ENCODE measurements at regions not wholly inside any gene's neighbourhood (a gene's known extent, or its start where the extent isn't known, plus 50 kb on each side); places are given as distances from the start of the nearest gene placed in this dataset.

DNA sequence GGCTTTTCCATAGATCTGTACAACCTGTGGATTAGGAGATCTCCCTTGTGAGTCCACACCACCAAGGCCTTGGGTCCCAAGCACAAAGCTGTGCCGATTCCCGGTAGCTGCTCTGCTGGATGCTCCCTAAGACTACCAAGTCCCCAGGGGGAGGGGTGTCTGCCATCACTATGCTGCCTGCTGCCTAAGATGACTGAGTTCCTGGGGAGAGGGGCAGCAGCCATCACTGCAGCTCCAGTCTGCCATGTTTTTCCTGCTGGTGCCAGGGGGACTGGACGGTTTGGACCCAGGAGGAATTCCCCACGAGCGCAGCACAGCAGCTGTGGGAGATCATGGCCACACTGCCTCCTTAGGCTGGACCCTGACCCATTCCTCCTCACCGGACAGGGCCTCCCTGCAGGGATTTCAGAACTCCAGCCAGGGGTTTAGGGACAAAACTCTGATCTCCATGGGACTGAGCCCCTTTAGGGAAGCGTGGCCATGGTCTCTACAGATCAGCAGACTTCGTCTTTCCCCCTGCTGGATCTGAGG is 1049.8 kb downstream of the SORCS1 start:
- H3K4me1 Mint-ChIP-seq: no peaks in the 10 kb centered on the region
- H3K36me3 Mint-ChIP-seq (ENCODE audit: low read depth): peaks cover 2% of the 10 kb centered on the region
- no peaks in the 10 kb centered on the region for H3K27me3 Mint-ChIP-seq
- H3K9me3 Mint-ChIP-seq: peaks cover 36% of the 10 kb centered on the region
- no peak for DNase-seq
- no peak for ATAC-seq
- H3K4me3 Mint-ChIP-seq: no peak overlapping the region
- no peak overlapping the region for H3K27ac Mint-ChIP-seq

GRCh38 chr10:106111246-106111645 is 1053.3 kb downstream of the SORCS1 start:
- ATAC-seq: no peak

GRCh38 chr10:106107706-106108105 is 1056.8 kb downstream of the SORCS1 start:
- no peak for ATAC-seq
- Mint-ChIP-seq H3K27me3 (no peaks in the 10 kb centered on the region), H3K27ac (no peak overlapping the region)

More at GRCh38 chr10:106111246-106111645, 1053.3 kb downstream of the SORCS1 start:
- no peak overlapping the region for H3K4me3 Mint-ChIP-seq
- no peaks in the 10 kb centered on the region for H3K4me1 Mint-ChIP-seq
- H3K27ac Mint-ChIP-seq: no peak overlapping the region
- DNase-seq: no peak
- H3K27me3 Mint-ChIP-seq: no peaks in the 10 kb centered on the region
- no peaks in the 10 kb centered on the region for H3K36me3 Mint-ChIP-seq (ENCODE audit: low read depth)
- H3K9me3 Mint-ChIP-seq: peaks cover 12% of the 10 kb centered on the region

GRCh38 chr10:106106114-106106513 is 1058.4 kb downstream of the SORCS1 start:
- Mint-ChIP-seq H3K4me3 (no peak overlapping the region), H3K9me3 (peaks cover 3% of the 10 kb centered on the region), H3K36me3 (ENCODE audit: low read depth) (no peaks in the 10 kb centered on the region), H3K27ac (no peak overlapping the region), H3K4me1 (no peaks in the 10 kb centered on the region), H3K27me3 (no peaks in the 10 kb centered on the region)
- no peak for DNase-seq
- ATAC-seq: no peak

More at GRCh38 chr10:106107706-106108105, 1056.8 kb downstream of the SORCS1 start:
- no peaks in the 10 kb centered on the region for H3K36me3 Mint-ChIP-seq (ENCODE audit: low read depth)
- DNase-seq: no peak
- no peaks in the 10 kb centered on the region for H3K4me1 Mint-ChIP-seq
- no peak overlapping the region for H3K4me3 Mint-ChIP-seq
- peaks cover 3% of the 10 kb centered on the region for H3K9me3 Mint-ChIP-seq

GRCh38 chr10:106089855-106090254 is 1074.7 kb downstream of the SORCS1 start:
- no peak overlapping the region for H3K27ac Mint-ChIP-seq
- H3K27me3 Mint-ChIP-seq: no peaks in the 10 kb centered on the region
- no peak for DNase-seq
- no peaks in the 10 kb centered on the region for H3K36me3 Mint-ChIP-seq (ENCODE audit: low read depth)
- H3K4me1 Mint-ChIP-seq: no peaks in the 10 kb centered on the region
- ATAC-seq: no peak
- H3K4me3 Mint-ChIP-seq: no peak overlapping the region
- H3K9me3 Mint-ChIP-seq: no peaks in the 10 kb centered on the region

GRCh38 chr10:106086391-106086790 is 1078.1 kb downstream of the SORCS1 start:
- ATAC-seq: no peak
- no peaks in the 10 kb centered on the region for H3K27me3 Mint-ChIP-seq

DNA sequence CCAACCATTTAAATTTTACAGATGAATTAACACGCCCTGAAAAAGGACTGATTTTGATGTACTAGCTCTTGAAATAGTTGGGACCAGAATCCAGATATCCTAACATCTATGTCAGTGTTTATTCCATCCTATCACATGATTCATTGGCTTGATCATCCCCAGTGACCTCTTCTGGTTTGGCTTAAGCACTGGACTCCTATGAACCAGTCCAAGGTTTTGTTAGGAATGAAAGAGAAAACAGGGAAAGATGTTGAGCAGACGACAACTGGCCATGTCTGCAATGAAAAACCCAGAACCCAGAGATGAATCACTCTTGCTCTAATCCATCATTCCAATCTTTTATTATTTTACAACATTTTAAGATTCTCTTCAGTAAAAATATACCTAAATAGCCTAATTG is 1080.9 kb downstream of the SORCS1 start:
- no peaks in the 10 kb centered on the region for H3K9me3 Mint-ChIP-seq
- H3K36me3 Mint-ChIP-seq (ENCODE audit: low read depth): no peaks in the 10 kb centered on the region
- ATAC-seq (no peak), DNase-seq (no peak)
- no peak overlapping the region for H3K27ac Mint-ChIP-seq
- no peaks in the 10 kb centered on the region for H3K4me1 Mint-ChIP-seq
- no peak overlapping the region for H3K4me3 Mint-ChIP-seq
- H3K27me3 Mint-ChIP-seq: no peaks in the 10 kb centered on the region

More at GRCh38 chr10:106086391-106086790, 1078.1 kb downstream of the SORCS1 start:
- Mint-ChIP-seq H3K9me3 (no peaks in the 10 kb centered on the region), H3K4me1 (no peaks in the 10 kb centered on the region), H3K4me3 (no peak overlapping the region), H3K36me3 (ENCODE audit: low read depth) (no peaks in the 10 kb centered on the region), H3K27ac (no peak overlapping the region)
- no peak for DNase-seq

DNA sequence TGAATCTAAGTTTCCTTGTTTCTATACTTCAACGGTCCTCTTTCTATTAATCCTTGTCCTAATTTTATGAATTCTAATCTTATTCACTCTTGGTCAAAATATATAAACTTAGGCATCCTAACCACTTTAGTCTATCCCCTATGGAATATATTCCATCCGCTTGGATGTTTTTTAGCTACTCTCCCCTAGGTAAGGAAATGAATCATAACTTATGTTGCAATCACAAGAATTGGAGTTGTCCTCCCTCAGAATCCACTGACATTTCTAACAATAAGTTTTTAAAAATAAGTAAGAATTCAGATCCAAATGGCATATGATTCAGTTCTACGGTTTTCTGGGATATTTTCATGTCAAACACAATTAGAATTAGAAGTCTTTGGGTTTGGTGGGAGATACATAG is 1081.6 kb downstream of the SORCS1 start:
- no peak overlapping the region for H3K27ac Mint-ChIP-seq
- DNase-seq: no peak
- no peaks in the 10 kb centered on the region for H3K27me3 Mint-ChIP-seq
- H3K9me3 Mint-ChIP-seq: no peaks in the 10 kb centered on the region
- no peaks in the 10 kb centered on the region for H3K36me3 Mint-ChIP-seq (ENCODE audit: low read depth)
- no peaks in the 10 kb centered on the region for H3K4me1 Mint-ChIP-seq
- ATAC-seq: no peak
- no peak overlapping the region for H3K4me3 Mint-ChIP-seq

DNA sequence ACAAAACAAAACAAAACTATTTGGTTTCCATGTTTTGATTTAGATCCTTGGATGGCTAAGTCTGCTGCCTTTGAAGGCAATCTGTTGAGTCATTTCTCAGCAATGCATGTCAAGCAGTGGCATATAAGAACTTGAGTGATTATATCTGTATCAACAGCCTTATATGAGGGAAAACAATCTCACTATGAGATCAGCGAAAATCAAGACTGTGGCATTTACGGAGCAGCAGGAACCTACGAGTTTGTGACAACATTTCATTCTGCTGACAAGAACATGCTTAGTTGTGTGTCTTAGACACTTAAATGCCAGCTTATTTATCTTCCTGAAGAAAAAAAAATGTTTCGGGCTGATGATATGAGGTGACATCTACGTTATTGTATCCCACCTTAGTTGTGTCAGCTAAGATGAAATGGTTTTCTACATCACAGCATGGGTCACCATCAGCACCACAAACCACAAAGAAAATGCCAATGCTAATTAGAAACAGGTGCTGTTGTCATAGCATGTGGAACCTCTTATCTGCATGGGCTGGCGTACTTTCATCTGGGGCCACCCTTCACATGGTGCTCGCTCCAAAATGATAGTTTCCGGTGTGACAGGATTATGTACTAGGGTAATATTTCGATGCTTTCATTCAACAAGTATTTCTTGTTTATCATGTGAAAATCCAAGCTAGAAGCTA is 1085.5 kb downstream of the SORCS1 start:
- Mint-ChIP-seq H3K27me3 (no peaks in the 10 kb centered on the region), H3K36me3 (ENCODE audit: low read depth) (no peaks in the 10 kb centered on the region), H3K27ac (no peak overlapping the region), H3K4me3 (no peak overlapping the region), H3K9me3 (no peaks in the 10 kb centered on the region), H3K4me1 (no peaks in the 10 kb centered on the region)
- no peak for ATAC-seq
- no peak for DNase-seq

- no peaks in the 10 kb centered on the region for H3K36me3 Mint-ChIP-seq (ENCODE audit: low read depth)
- H3K4me1 Mint-ChIP-seq: no peaks in the 10 kb centered on the region
- no peaks in the 10 kb centered on the region for H3K27me3 Mint-ChIP-seq
- no peak overlapping the region for H3K4me3 Mint-ChIP-seq
- DNase-seq: no peak
- H3K27ac Mint-ChIP-seq: no peak overlapping the region
- no peak for ATAC-seq
- peaks cover 8% of the 10 kb centered on the region for H3K9me3 Mint-ChIP-seq
Observed at GRCh38 chr10:106076496-106076895, 1088.0 kb downstream of the SORCS1 start.

- no peaks in the 10 kb centered on the region for H3K4me1 Mint-ChIP-seq
- no peak overlapping the region for H3K4me3 Mint-ChIP-seq
- peaks cover 6% of the 10 kb centered on the region for H3K9me3 Mint-ChIP-seq
- ATAC-seq (no peak), DNase-seq (no peak)
- H3K36me3 Mint-ChIP-seq (ENCODE audit: low read depth): no peaks in the 10 kb centered on the region
- H3K27ac Mint-ChIP-seq: no peak overlapping the region
- no peaks in the 10 kb centered on the region for H3K27me3 Mint-ChIP-seq
Observed at GRCh38 chr10:106053061-106053460, 1111.4 kb downstream of the SORCS1 start.

DNA sequence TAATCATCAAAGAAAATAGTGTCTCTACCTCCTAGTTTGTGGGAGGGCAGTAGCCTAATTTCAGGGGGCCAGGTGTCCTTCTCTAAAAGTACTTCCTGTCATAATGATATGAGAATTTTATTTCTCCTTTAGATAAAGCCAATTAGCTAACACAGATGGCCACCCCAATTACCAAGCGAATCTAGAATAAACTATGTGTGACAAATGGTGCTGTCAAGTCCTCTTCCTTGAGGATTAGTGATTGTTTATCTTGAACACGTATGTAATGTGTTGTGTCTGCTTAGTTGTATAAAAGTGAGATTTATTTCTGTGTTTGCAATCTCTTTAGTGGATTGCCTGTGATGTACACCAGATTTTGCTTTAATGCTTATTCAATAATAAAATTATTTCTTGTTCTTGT is 1120.0 kb downstream of the SORCS1 start:
- Mint-ChIP-seq H3K36me3 (ENCODE audit: low read depth) (no peaks in the 10 kb centered on the region), H3K27me3 (no peaks in the 10 kb centered on the region), H3K27ac (no peak overlapping the region), H3K4me3 (no peak overlapping the region), H3K4me1 (no peaks in the 10 kb centered on the region), H3K9me3 (peaks cover 9% of the 10 kb centered on the region)
- ATAC-seq: no peak
- DNase-seq: no peak

DNA sequence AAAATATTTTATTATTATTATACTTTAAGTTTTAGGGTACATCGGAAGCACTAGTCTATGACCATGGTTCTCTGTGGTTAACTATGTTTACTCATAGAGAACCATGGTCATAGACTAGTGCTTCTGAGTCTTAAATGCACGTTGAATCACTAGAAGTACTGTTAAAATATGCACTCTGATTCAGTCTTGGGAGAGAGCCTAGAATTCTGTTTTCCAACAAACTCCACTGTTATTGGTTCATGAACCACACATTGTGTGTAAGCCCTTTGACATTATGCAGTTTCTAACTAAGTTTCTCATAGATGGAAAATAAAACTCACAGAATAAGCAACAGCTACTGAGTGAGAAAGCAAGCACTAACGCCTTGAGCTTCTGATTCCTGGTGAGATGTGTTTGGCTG is 1120.6 kb downstream of the SORCS1 start:
- ATAC-seq (no peak), DNase-seq (no peak)
- no peaks in the 10 kb centered on the region for H3K4me1 Mint-ChIP-seq
- H3K9me3 Mint-ChIP-seq: peaks cover 9% of the 10 kb centered on the region
- no peaks in the 10 kb centered on the region for H3K27me3 Mint-ChIP-seq
- no peaks in the 10 kb centered on the region for H3K36me3 Mint-ChIP-seq (ENCODE audit: low read depth)
- no peak overlapping the region for H3K4me3 Mint-ChIP-seq
- no peak overlapping the region for H3K27ac Mint-ChIP-seq

DNA sequence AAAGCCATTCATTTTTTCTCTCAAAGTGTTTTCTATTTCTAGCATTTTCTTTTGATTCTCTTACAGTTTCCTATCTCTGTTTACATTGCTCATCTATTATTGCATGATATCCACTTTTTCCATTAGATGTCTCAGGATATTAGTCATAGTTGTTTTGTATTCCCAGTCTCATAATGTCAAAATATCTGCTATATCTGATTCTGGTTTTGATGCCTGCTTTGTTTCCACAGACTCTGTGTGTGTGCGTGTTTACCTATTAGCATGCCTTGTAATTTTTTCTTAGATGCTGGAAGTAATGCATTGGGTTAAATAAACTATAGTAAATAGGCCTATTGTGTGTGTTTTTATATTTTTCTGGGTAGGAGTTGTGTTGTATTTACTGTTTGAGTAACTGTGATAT is 1126.3 kb downstream of the SORCS1 start:
- H3K4me3 Mint-ChIP-seq: no peak overlapping the region
- H3K36me3 Mint-ChIP-seq (ENCODE audit: low read depth): no peaks in the 10 kb centered on the region
- DNase-seq (no peak), ATAC-seq (no peak)
- no peaks in the 10 kb centered on the region for H3K4me1 Mint-ChIP-seq
- H3K9me3 Mint-ChIP-seq: peaks cover 8% of the 10 kb centered on the region
- no peaks in the 10 kb centered on the region for H3K27me3 Mint-ChIP-seq
- H3K27ac Mint-ChIP-seq: no peak overlapping the region

DNA sequence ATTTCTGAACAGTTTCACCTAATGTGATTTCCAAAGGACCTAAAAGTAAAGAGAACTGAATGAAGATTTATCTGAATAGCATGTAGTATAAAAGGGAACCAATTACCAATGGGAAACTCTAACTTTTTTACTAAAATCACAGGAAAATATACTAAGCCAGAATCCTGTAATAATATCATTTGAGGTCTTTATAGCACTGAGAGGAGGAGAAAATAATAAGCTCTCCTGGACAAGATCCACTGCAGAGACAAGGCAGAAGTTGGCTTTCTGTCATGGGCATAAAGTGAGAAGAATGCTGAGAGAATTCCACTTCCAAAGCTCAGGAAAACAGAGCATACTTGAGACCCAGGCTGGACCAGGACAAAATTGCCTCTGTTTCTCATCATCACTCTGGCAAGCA is 1131.4 kb downstream of the SORCS1 start:
- DNase-seq: no peak
- no peak overlapping the region for H3K4me3 Mint-ChIP-seq
- no peaks in the 10 kb centered on the region for H3K27me3 Mint-ChIP-seq

More for the DNA sequence above, 1131.4 kb downstream of the SORCS1 start:
- peaks cover 5% of the 10 kb centered on the region for H3K9me3 Mint-ChIP-seq
- no peak for ATAC-seq
- no peaks in the 10 kb centered on the region for H3K36me3 Mint-ChIP-seq (ENCODE audit: low read depth)
- H3K4me1 Mint-ChIP-seq: no peaks in the 10 kb centered on the region
- H3K27ac Mint-ChIP-seq: no peak overlapping the region
